HCT116 (cell line): ENCODE measurements at regions not wholly inside any gene's neighbourhood (a gene's known extent, or its start where the extent isn't known, plus 50 kb on each side); places are given as distances from the start of the nearest gene placed in this dataset.

Experiments used
- ATAC-seq: fragments of 200-7000 bp; cut with Tn5 transposase; 2 replicates; pipeline ENCODE4 v1.9.1; 2020; ENCODE audit warnings: mild to moderate bottlenecking, moderate library complexity
- BruUV-seq: library from RNA; stranded (reverse); fragments of 400-500 nt; replicated peaks from 2 replicates; lab custom pipeline; 2021; lab: Mats Ljungman, UMichigan
- CTCF ChIA-PET: fragments of 300-600 bp; sonication (Branson Sonifier 250); formaldehyde crosslinking; loops from one replicate; lab custom pipeline; 2021; ENCODE audit warnings: antibody characterized with exemption; lab: Charles Lee
- POLR2A ChIA-PET: fragments of 300-600, 350-600 bp; sonication (Branson Sonifier 250); formaldehyde crosslinking; loops from one replicate; lab custom pipeline; 2021; ENCODE audit warnings: antibody characterized with exemption; lab: Charles Lee
- RAD21 ChIA-PET, 2 experiments: fragments of 300-600 bp; sonication (Branson Sonifier 250); formaldehyde crosslinking; loops; one replicate each; lab custom pipeline; 2023; ENCODE audit warnings: low total read pairs in 2 of 2; ENCODE audit not compliant: uncharacterized antibody in 2 of 2, unreplicated experiment in 2 of 2, low non-redundant PET in 1 of 2; lab: Charles Lee
- DNase-seq: peaks from one replicate; pipeline ENCODE4 v3.0.0-alpha.2; 2010; ENCODE audit warnings: low read depth, low spot score
- H2AFZ ChIP-seq: fragments of 200-600 bp; shearing (Covaris generic), sonication (generic); 2 replicates; pipeline ENCODE4 v1.6.1; 2017; ENCODE audit warnings: low read depth, mixed run types, mixed read lengths, antibody characterized with exemption, low read length; ENCODE audit not compliant: poor library complexity, severe bottlenecking
- H3K27ac ChIP-seq: 2 replicates; pipeline ENCODE4 v1.5.1; 2012; ENCODE audit warnings: low read depth, low read length
- H3K27me3 ChIP-seq: fragments of 200-600 bp; sonication (generic); 2 replicates; pipeline ENCODE4 v1.6.1; 2016; ENCODE audit warnings: mixed run types, low read length, mixed read lengths; ENCODE audit not compliant: insufficient read depth
- H3K36me3 ChIP-seq, 2 experiments: fragments of 200-500 bp in 1 of 2; fragments of 200-600 bp in 1 of 2; sonication (Bioruptor generic) in 1 of 2; sonication (generic) in 1 of 2; 2 replicates each; pipeline versions ENCODE4 v1.5.1 to v1.6.1; 2014 to 2016; ENCODE audit warnings: low read length in 2 of 2, inconsistent platforms in 1 of 2, mixed read lengths in 1 of 2, mixed run types in 1 of 2; ENCODE audit not compliant: insufficient read depth in 2 of 2, control insufficient read depth in 1 of 2
- H3K4me1 ChIP-seq, 2 experiments: fragments of 200-600 bp in 1 of 2; sonication (generic) in 1 of 2; 2 replicates each; pipeline versions ENCODE4 v1.5.1 to v1.6.1; 2012 to 2017; ENCODE audit warnings: low read length in 2 of 2, inconsistent platforms in 1 of 2, mild to moderate bottlenecking in 1 of 2, mixed read lengths in 1 of 2, mixed run types in 1 of 2, moderate library complexity in 1 of 2; ENCODE audit not compliant: insufficient read depth in 2 of 2, control insufficient read depth in 1 of 2
- H3K4me2 ChIP-seq: fragments of 200-600 bp; sonication (generic); 2 replicates; pipeline ENCODE4 v1.6.1; 2017; ENCODE audit warnings: mixed run types, low read length, mixed read lengths
- H3K4me3 ChIP-seq, 2 experiments: fragments of 200-600 bp in 1 of 2; sonication (generic) in 1 of 2; replicated peaks in 1 of 2; 2 replicates each; pipeline ENCODE4 v1.5.1; 2011 to 2016; ENCODE audit warnings: low read length in 2 of 2, control low read depth in 1 of 2, low read depth in 1 of 2, mild to moderate bottlenecking in 1 of 2, mixed read lengths in 1 of 2, mixed run types in 1 of 2
- H3K79me2 ChIP-seq: fragments of 200-600 bp; sonication (generic); 2 replicates; pipeline ENCODE4 v1.6.1; 2017; ENCODE audit warnings: mild to moderate bottlenecking, mixed run types, low read length, moderate library complexity, mixed read lengths; ENCODE audit not compliant: insufficient read depth
- H3K9ac ChIP-seq: fragments of 200-600 bp; sonication (generic); 2 replicates; pipeline ENCODE4 v1.6.1; 2016; ENCODE audit warnings: low read length, mixed read lengths
- H3K9me2 ChIP-seq: fragments of 200-600 bp; sonication (generic), shearing (Covaris generic); 2 replicates; pipeline ENCODE4 v1.6.1; 2017; ENCODE audit warnings: mixed run types, mild to moderate bottlenecking, moderate library complexity; ENCODE audit not compliant: insufficient read depth
- H3K9me3 ChIP-seq, 2 experiments: fragments of 200-500 bp in 1 of 2; fragments of 200-600 bp in 1 of 2; sonication (Bioruptor generic) in 1 of 2; sonication (generic) in 1 of 2; 2 replicates each; pipeline ENCODE4 v1.6.1; 2014 to 2017; ENCODE audit warnings: low read length in 2 of 2, mixed read lengths in 2 of 2, inconsistent platforms in 1 of 2, low read depth in 1 of 2, mild to moderate bottlenecking in 1 of 2, mixed run types in 1 of 2, moderate library complexity in 1 of 2; ENCODE audit not compliant: control insufficient read depth in 1 of 2, insufficient read depth in 1 of 2
- H4K20me1 ChIP-seq: fragments of 200-600 bp; sonication (generic), shearing (Covaris generic); 2 replicates; pipeline ENCODE4 v1.6.1; 2017; ENCODE audit warnings: mixed run types, mild to moderate bottlenecking, moderate library complexity; ENCODE audit not compliant: insufficient read depth
- EGR1 ChIP-seq: IDR thresholded peaks from 2 replicates; pipeline ENCODE4 v1.6.1; 2012; ENCODE audit warnings: low read depth
- ELF1 ChIP-seq: IDR thresholded peaks from 2 replicates; pipeline ENCODE4 v1.6.1; 2012; ENCODE audit warnings: low read depth, borderline replicate concordance
- POLR2AphosphoS5 ChIP-seq: IDR thresholded peaks from 2 replicates; pipeline ENCODE4 v1.6.1; 2011; ENCODE audit warnings: mild to moderate bottlenecking, low read depth, low read length, moderate library complexity
- REST ChIP-seq: IDR thresholded peaks from 2 replicates; pipeline ENCODE4 v1.6.1; 2012; ENCODE audit warnings: low read depth
- SRF ChIP-seq: IDR thresholded peaks from 2 replicates; pipeline ENCODE4 v1.6.1; 2012; ENCODE audit warnings: low read depth
- TCF7L2 ChIP-seq: IDR thresholded peaks from 2 replicates; pipeline ENCODE4 v1.7.0; 2011; ENCODE audit warnings: borderline replicate concordance, inconsistent platforms; ENCODE audit not compliant: insufficient read depth, insufficient read length; ENCODE audit errors: extremely low read depth
- YY1 ChIP-seq: IDR thresholded peaks from 2 replicates; pipeline ENCODE4 v1.6.1; 2011; ENCODE audit warnings: low read length, low read depth, moderate library complexity, mild to moderate bottlenecking; ENCODE audit not compliant: insufficient replicate concordance; ENCODE audit errors: extremely low read depth
- ZFX ChIP-seq: fragments of 450-650 bp; IDR thresholded peaks from 2 replicates; pipeline ENCODE4 v1.6.1; 2017
- intact Hi-C: fragments of 100-400 bp; cut with micrococcal nuclease; formaldehyde crosslinking; loops from 2 replicates; pipeline ENCODE4 v1.10.0; 2022
- TF ChIP-seq, protein P1 (sequence below): IDR thresholded peaks from 2 replicates; pipeline ENCODE4 v1.6.1; 2012

GRCh38 chr16:80457871-80458270, 82.9 kb upstream of the DYNLRB2 start:
- no peaks in the 10 kb centered on the region for H3K27me3 ChIP-seq
- H3K9me2 ChIP-seq, result no peaks in the 10 kb centered on the region
- H3K36me3 ChIP-seq, result no peaks in the 10 kb centered on the region
- no peak for ATAC-seq
- no peaks in the 10 kb centered on the region for H3K4me1 ChIP-seq
- no peaks in the 10 kb centered on the region for H3K79me2 ChIP-seq
- H4K20me1 ChIP-seq, result no peaks in the 10 kb centered on the region
- CTCF ChIA-PET, result no interaction called here
- no peak for DNase-seq
- H2AFZ ChIP-seq, result no peak overlapping the region
- H3K27ac ChIP-seq, result no peak overlapping the region
- no peak overlapping the region for H3K9ac ChIP-seq
- H3K4me3 ChIP-seq, result no peak overlapping the region
- intact Hi-C loops, result no loop called here
- TF ChIP-seq YY1 (no peak), ELF1 (no peak), SRF (no peak), TCF7L2 (no peak), EGR1 (no peak), REST (no peak), ZFX (no peak), POLR2AphosphoS5 (no peak)
- TF ChIP-seq, protein P1, sequence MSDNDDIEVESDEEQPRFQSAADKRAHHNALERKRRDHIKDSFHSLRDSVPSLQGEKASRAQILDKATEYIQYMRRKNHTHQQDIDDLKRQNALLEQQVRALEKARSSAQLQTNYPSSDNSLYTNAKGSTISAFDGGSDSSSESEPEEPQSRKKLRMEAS, result no peak
- H3K9me3 ChIP-seq, result peaks cover 4 to 14% of the 10 kb centered on the region in 2 experiments; a peak in 2 of 4 replicates
- H3K4me2 ChIP-seq, result no peak overlapping the region
- no TSS peak for BruUV-seq
- POLR2A ChIA-PET, result no interaction called here
- RAD21 ChIA-PET, result no interaction called here
